ENCODE measurements at regions not wholly inside any gene's neighbourhood (a gene's known extent, or its start where the extent isn't known, plus 50 kb on each side); places are given as distances from the start of the nearest gene placed in this dataset.

DNA sequence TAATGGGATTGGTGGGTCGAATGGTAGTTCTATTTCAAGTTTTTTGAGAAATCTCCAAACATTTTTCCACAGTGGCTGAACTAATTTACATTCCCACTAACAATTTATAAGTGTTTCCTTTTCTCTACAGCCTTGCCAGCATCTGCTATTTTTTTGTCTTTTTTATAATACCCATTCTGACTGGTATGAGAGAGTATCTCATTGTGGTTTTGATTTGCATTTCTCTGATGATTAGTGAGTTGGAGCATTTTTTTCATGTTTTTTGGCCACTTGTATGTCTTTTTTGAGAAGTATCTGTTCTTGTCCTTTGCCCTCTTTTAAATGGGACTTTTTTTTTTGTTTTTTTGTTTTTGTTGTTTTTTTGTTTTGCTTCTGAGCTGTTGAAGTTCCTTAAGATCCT lies 200.0 kb upstream of the GK2 start:
- TF ChIP-seq MAX (CRISPR knock-in tag; IDR thresholded peaks at IDR 0.05), result no peak
- TF ChIP-seq, protein P1, sequence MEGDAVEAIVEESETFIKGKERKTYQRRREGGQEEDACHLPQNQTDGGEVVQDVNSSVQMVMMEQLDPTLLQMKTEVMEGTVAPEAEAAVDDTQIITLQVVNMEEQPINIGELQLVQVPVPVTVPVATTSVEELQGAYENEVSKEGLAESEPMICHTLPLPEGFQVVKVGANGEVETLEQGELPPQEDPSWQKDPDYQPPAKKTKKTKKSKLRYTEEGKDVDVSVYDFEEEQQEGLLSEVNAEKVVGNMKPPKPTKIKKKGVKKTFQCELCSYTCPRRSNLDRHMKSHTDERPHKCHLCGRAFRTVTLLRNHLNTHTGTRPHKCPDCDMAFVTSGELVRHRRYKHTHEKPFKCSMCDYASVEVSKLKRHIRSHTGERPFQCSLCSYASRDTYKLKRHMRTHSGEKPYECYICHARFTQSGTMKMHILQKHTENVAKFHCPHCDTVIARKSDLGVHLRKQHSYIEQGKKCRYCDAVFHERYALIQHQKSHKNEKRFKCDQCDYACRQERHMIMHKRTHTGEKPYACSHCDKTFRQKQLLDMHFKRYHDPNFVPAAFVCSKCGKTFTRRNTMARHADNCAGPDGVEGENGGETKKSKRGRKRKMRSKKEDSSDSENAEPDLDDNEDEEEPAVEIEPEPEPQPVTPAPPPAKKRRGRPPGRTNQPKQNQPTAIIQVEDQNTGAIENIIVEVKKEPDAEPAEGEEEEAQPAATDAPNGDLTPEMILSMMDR (IDR thresholded peaks at IDR 0.05), result no peak
- TF ChIP-seq RELA (CRISPR knock-in tag; IDR thresholded peaks at IDR 0.05; ENCODE audit: borderline replicate concordance), result no peak
- TF ChIP-seq ETV6 (CRISPR knock-in tag; IDR thresholded peaks at IDR 0.05), result no peak
- TF ChIP-seq, protein P2, sequence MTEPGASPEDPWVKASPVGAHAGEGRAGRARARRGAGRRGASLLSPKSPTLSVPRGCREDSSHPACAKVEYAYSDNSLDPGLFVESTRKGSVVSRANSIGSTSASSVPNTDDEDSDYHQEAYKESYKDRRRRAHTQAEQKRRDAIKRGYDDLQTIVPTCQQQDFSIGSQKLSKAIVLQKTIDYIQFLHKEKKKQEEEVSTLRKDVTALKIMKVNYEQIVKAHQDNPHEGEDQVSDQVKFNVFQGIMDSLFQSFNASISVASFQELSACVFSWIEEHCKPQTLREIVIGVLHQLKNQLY (CRISPR knock-in tag; IDR thresholded peaks at IDR 0.05), result no peak
- TF ChIP-seq JUN (CRISPR knock-in tag; IDR thresholded peaks at IDR 0.05), result no peak
- TF ChIP-seq GRHL2 (CRISPR knock-in tag; IDR thresholded peaks at IDR 0.05; ENCODE audit: insufficient replicate concordance, severe bottlenecking), result no peak
- TF ChIP-seq, protein P3, sequence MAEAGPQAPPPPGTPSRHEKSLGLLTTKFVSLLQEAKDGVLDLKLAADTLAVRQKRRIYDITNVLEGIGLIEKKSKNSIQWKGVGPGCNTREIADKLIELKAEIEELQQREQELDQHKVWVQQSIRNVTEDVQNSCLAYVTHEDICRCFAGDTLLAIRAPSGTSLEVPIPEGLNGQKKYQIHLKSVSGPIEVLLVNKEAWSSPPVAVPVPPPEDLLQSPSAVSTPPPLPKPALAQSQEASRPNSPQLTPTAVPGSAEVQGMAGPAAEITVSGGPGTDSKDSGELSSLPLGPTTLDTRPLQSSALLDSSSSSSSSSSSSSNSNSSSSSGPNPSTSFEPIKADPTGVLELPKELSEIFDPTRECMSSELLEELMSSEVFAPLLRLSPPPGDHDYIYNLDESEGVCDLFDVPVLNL (CRISPR knock-in tag; IDR thresholded peaks at IDR 0.05; ENCODE audit: borderline replicate concordance, low read depth), result no peak
- no peak for TF ChIP-seq SP1 (CRISPR knock-in tag; conservative IDR thresholded peaks at IDR 0.05)
- no peak for TF ChIP-seq NR1H2 (CRISPR knock-in tag; IDR thresholded peaks at IDR 0.05)
